ENCODE measurements at regions not wholly inside any gene's neighbourhood (a gene's known extent, or its start where the extent isn't known, plus 50 kb on each side); places are given as distances from the start of the nearest gene placed in this dataset.

DNA sequence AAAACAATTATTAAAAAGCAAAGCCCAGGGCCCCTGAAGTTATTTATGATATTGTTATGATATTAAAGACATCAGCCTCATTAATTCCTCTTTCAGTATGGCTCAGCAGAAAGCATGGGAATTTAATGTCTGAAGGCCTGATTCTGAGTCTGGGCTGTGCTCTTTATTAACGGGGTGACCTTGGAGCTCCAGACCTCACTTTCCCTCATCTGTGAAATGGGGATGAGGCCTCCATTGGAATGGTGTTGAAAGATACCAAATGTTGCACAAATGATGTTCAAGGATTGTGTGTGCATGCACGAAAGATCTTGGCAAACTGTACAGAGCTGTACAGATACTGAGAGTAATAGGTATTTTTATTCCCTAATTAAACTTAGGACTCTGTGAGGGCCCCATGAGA, 92.3 kb upstream of the PCBD1 start:
- Histone ChIP-seq H3K18ac (ENCODE audit: low read depth, low read length) (no peak overlapping the region), H3K9me3 (ENCODE audit: control insufficient read depth, insufficient read depth, low read length) (no peaks in the 10 kb centered on the region; the same call in 1 of the 2 replicates), H2BK20ac (ENCODE audit: low read depth, low read length) (no peak overlapping the region), H3K4me3 (ENCODE audit: insufficient read depth, low read depth, low read length) (no peak overlapping the region), H3K23ac (ENCODE audit: low read depth, low read length) (no peak overlapping the region), H3K4me2 (ENCODE audit: low read depth, low read length) (no peak overlapping the region), H3K9ac (ENCODE audit: low read depth, low read length) (no peak overlapping the region), H3K36me3 (ENCODE audit: control insufficient read depth, insufficient read depth, low read length) (no peaks in the 10 kb centered on the region), H3K79me1 (ENCODE audit: low read depth in 1 of 2, low read length in 2 of 2) (no peaks in the 10 kb centered on the region), H2AK5ac (ENCODE audit: low read depth, low read length) (no peak overlapping the region), H3K9me1 (ENCODE audit: insufficient read depth, low read length) (no peaks in the 10 kb centered on the region), H2BK15ac (ENCODE audit: low read depth, low read length) (no peak overlapping the region), H4K5ac (ENCODE audit: low read depth, low read length) (no peak overlapping the region), H4K91ac (ENCODE audit: insufficient read depth, low read depth, low read length) (no peak overlapping the region), H3K27me3 (ENCODE audit: control insufficient read depth, insufficient read depth, low read length) (peaks cover 39% of the 10 kb centered on the region), H3K4me1 (ENCODE audit: control insufficient read depth, insufficient read depth, low read length) (no peaks in the 10 kb centered on the region), H2BK120ac (ENCODE audit: low read depth, low read length) (no peak overlapping the region), H2AK9ac (replicated peaks; ENCODE audit: low read depth, low read length, poor library complexity) (no peak overlapping the region), H4K8ac (ENCODE audit: low read depth in 2 of 2, low read length in 2 of 2) (no peak overlapping the region), H2BK5ac (ENCODE audit: low read depth, low read length, poor library complexity, severe bottlenecking) (no peak overlapping the region), H3K4ac (ENCODE audit: low read depth, low read length) (no peak overlapping the region), H3K56ac (ENCODE audit: extremely low read depth, insufficient read depth, low read length) (no peak overlapping the region), H3K27ac (ENCODE audit: insufficient read depth, low read length) (no peak overlapping the region), H3K14ac (replicated peaks; ENCODE audit: low read depth, low read length) (no peak overlapping the region), H2AFZ (replicated peaks; ENCODE audit: low read length, poor library complexity) (no peak overlapping the region), H4K20me1 (ENCODE audit: insufficient read depth, low read length) (no peaks in the 10 kb centered on the region)
- intact Hi-C loops (cut with micrococcal nuclease), result no loop called here
- DNase-seq (no peak), ATAC-seq (ENCODE audit: low read depth) (no peak)
- no CpG with 5 or more reads among the region's 2 CpGs for WGBS, 2 experiments (ENCODE audit: extremely low coverage in 2 of 2, insufficient read length in 1 of 2)
- dilution Hi-C loops (cut with HindIII; ENCODE audit: low sequenced_read_pairs, unreplicated experiment), result no loop called here
- no TSS peak for BruUV-seq (replicated peaks)
- POLR2A ChIA-PET (ENCODE audit: unreplicated experiment), result no interaction called here
- TF ChIP-seq FOS (IDR thresholded peaks at IDR 0.05; ENCODE audit: low read depth, low read length) (no peak), MAFK (IDR thresholded peaks at IDR 0.05; ENCODE audit: low read depth, low read length) (no peak), RAD21 (IDR thresholded peaks at IDR 0.05; ENCODE audit: low read length) (no peak)
- in situ Hi-C loops (cut with MboI; ENCODE audit: low sequenced_read_pairs), result no loop called here
- CTCF ChIA-PET, result interaction anchor here (0.6 kb wide), 1 partner anchor 183 kb away, joined by 3 read pairs; no protein-coding TSS in a partner anchor

Measured in IMR-90 (cell line).